GM12874 (cell line): ENCODE measurements at regions not wholly inside any gene's neighbourhood (a gene's known extent, or its start where the extent isn't known, plus 50 kb on each side); places are given as distances from the start of the nearest gene placed in this dataset.

Source experiments
- TF ChIP-seq, protein P1 (sequence below): IDR thresholded peaks from 2 replicates; pipeline ENCODE4 v1.5.1; 2011; ENCODE audit warnings: low read depth, mild to moderate bottlenecking, control low read depth, low read length, moderate library complexity; ENCODE audit not compliant: insufficient read depth

- TF ChIP-seq, protein P1, sequence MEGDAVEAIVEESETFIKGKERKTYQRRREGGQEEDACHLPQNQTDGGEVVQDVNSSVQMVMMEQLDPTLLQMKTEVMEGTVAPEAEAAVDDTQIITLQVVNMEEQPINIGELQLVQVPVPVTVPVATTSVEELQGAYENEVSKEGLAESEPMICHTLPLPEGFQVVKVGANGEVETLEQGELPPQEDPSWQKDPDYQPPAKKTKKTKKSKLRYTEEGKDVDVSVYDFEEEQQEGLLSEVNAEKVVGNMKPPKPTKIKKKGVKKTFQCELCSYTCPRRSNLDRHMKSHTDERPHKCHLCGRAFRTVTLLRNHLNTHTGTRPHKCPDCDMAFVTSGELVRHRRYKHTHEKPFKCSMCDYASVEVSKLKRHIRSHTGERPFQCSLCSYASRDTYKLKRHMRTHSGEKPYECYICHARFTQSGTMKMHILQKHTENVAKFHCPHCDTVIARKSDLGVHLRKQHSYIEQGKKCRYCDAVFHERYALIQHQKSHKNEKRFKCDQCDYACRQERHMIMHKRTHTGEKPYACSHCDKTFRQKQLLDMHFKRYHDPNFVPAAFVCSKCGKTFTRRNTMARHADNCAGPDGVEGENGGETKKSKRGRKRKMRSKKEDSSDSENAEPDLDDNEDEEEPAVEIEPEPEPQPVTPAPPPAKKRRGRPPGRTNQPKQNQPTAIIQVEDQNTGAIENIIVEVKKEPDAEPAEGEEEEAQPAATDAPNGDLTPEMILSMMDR, result no peak
These were observed 467.0 kb upstream of the AKR1E2 start for GRCh38 chr10:4359003-4359402.

DNA sequence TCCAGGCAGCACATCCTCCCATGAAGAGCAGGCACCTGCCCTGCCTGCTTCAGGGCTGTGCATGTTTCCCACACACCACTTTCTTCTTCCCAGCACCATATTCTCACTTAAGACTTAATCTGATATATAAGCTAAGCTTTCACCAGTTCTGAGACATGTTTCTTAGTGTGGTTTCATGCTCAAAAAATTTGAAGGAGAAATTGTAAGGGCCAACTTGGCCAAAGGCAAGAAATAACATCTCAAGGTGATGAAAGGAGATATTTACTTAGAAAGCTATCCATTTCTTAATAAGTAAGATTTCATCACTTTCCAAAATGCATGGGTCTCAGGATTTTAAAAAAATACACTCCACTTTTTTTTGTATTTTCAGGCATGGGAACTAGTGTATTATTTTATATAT is 468.1 kb upstream of the AKR1E2 start:
- TF ChIP-seq, protein P1, result no peak

- TF ChIP-seq, protein P1, result no peak
These were observed 470.7 kb upstream of the AKR1E2 start for GRCh38 chr10:4355350-4355749.

GRCh38 chr10:4354382-4354812 is 471.6 kb upstream of the AKR1E2 start:
- TF ChIP-seq, protein P1, result no peak

DNA sequence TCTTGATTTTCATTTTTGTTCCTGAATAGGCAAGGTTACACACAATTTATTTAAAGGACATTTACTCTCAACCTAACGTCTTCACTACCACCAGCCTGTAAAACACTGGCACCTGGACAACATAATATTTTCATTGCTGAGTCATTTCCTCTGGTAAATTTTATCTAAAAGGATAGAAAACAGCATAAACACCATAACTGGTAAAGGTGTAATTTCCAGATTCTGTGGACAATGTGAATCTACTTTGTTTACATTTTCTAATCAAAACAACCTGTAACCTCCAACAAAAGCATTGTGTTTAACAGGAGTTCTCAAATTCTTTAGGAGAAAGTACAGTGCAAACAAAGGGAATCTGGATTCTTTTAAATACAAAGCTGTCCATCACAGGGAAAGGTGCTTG is 472.0 kb upstream of the AKR1E2 start:
- TF ChIP-seq, protein P1, result no peak

DNA sequence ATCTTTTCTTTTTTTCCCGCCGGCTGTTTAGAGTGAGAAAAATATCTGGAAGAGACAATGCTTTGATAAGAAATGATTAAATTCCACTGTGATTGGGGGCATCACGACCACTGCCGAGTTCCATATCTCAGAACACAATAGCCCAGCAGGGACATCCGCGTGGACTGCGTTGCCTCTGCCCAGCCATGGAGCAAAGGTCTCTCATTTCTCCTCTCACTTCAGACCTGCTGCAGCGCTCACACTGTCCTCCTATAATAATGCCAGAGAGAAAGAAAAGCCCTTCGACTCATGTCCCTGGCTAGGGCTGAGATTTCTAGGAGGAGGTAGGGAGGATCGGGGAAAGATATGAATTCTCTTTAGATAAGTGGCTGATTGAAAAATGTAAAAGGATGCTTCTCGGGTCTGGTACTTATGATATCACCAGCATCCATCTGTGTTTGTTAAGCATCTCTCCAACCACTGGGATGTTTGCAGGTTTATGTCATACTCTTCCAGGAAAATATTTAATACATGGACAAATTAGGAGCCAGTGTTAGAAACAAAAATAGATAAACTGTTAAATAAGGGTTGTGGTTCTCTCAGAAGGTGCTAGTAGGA is 472.9 kb upstream of the AKR1E2 start:
- TF ChIP-seq, protein P1, result no peak

- TF ChIP-seq, protein P1, result no peak
These were observed 473.5 kb upstream of the AKR1E2 start for GRCh38 chr10:4352414-4352961.
